K562 (cell line): ENCODE measurements at regions not wholly inside any gene's neighbourhood (a gene's known extent, or its start where the extent isn't known, plus 50 kb on each side); places are given as distances from the start of the nearest gene placed in this dataset.

Source experiments
- ATAC-seq: fragments of 200-7000 bp; cut with Tn5 transposase; 3 replicates; pipeline ENCODE4 v1.9.1; 2020; ENCODE audit warnings: moderate library complexity
- BruUV-seq: library from RNA; stranded (reverse); fragments of 400-500 nt; replicated peaks from 2 replicates; lab custom pipeline; 2021; lab: Mats Ljungman, UMichigan
- CTCF ChIA-PET: fragments of 300-600 bp; formaldehyde crosslinking; extraction: SDS; loops from one replicate; lab custom pipeline; 2021; ENCODE audit warnings: low intra/inter-chr PET ratio; lab: Yijun Ruan, JAX
- POLR2A ChIA-PET: fragments of 300-600, 350-650 bp; sonication (Branson Sonifier 250); formaldehyde crosslinking; extraction: SDS; loops from one replicate; lab custom pipeline; 2021; ENCODE audit warnings: antibody characterized with exemption, inconsistent platforms; lab: Yijun Ruan, JAX
- DNase-seq, 4 experiments: peaks; one replicate each; pipeline versions ENCODE4 v3.0.0 to v3.0.0-alpha.2; 2011 to 2018; ENCODE audit warnings: low spot score in 3 of 4, mixed read lengths in 3 of 4; ENCODE audit errors: extremely low read depth in 1 of 4
- FAIRE-seq: peaks from 2 replicates; lab custom pipeline; 2011; peaks lifted over from hg19 to GRCh38; lab: Jason Lieb, UNC
- H2AFZ ChIP-seq: 2 replicates; pipeline ENCODE4 v1.6.0; 2011; ENCODE audit warnings: low read depth, low read length, control low read depth, inconsistent platforms
- H3K27ac ChIP-seq: fragments of 200-600 bp; 3 replicates; pipeline ENCODE4 v1.8.0; 2011; ENCODE audit warnings: low read depth, mild to moderate bottlenecking, control low read depth, inconsistent platforms, low read length, moderate library complexity, mixed read lengths; ENCODE audit errors: extremely low read depth
- H3K27me3 ChIP-seq, 2 experiments: fragments of 300-600 bp in 1 of 2; 2 replicates in 1 of 2; 3 replicates in 1 of 2; pipeline versions ENCODE4 v1.6.0 to v1.8.0; 2011; ENCODE audit warnings: inconsistent platforms in 2 of 2, low read length in 2 of 2, mild to moderate bottlenecking in 1 of 2, mixed read lengths in 1 of 2, moderate library complexity in 1 of 2; ENCODE audit not compliant: control insufficient read depth in 2 of 2, insufficient read depth in 2 of 2
- H3K36me3 ChIP-seq: fragments of 300-600 bp; 3 replicates; pipeline ENCODE4 v1.8.0; 2011; ENCODE audit warnings: mild to moderate bottlenecking, low read length, inconsistent platforms; ENCODE audit not compliant: control insufficient read depth, insufficient read depth
- H3K4me1 ChIP-seq, 2 experiments: fragments of 200-600 bp in 1 of 2; replicated peaks in 1 of 2; 2 replicates in 1 of 2; 3 replicates in 1 of 2; pipeline versions ENCODE4 v1.5.1 to v1.8.0; 2011; ENCODE audit warnings: inconsistent platforms in 2 of 2, low read length in 2 of 2, mild to moderate bottlenecking in 1 of 2, mixed read lengths in 1 of 2, moderate library complexity in 1 of 2; ENCODE audit not compliant: control insufficient read depth in 2 of 2, insufficient read depth in 2 of 2
- H3K4me2 ChIP-seq: 2 replicates; pipeline ENCODE4 v1.6.1; 2011; ENCODE audit warnings: low read length, control low read depth, inconsistent platforms, mixed read lengths; ENCODE audit not compliant: insufficient read depth
- H3K4me3 ChIP-seq: fragments of 200-600 bp; sonication (generic), shearing (Covaris generic); 2 replicates; pipeline ENCODE4 v1.5.1; 2016; ENCODE audit warnings: control low read depth, inconsistent platforms
- H3K79me2 ChIP-seq: fragments of 200-600 bp; 3 replicates; pipeline ENCODE4 v1.8.0; 2011; ENCODE audit warnings: low read length, inconsistent platforms; ENCODE audit not compliant: control insufficient read depth, insufficient read depth
- H3K9ac ChIP-seq, 2 experiments: 2 replicates each; pipeline versions ENCODE4 v1.6.0 to v1.6.1; 2011; ENCODE audit warnings: low read depth in 2 of 2, low read length in 2 of 2, control low read depth in 1 of 2, inconsistent platforms in 1 of 2, mild to moderate bottlenecking in 1 of 2, mixed read lengths in 1 of 2; ENCODE audit not compliant: insufficient read depth in 1 of 2
- H3K9me1 ChIP-seq: one replicate; pipeline ENCODE4 v1.6.0; 2011; ENCODE audit warnings: inconsistent platforms, mild to moderate bottlenecking, low read length, moderate library complexity; ENCODE audit not compliant: control insufficient read depth, insufficient read depth
- H3K9me3 ChIP-seq: replicated peaks from 2 replicates; pipeline ENCODE4 v1.5.1; 2011; ENCODE audit warnings: low read depth, low read length, inconsistent platforms; ENCODE audit not compliant: control insufficient read depth, insufficient read depth
- H4K20me1 ChIP-seq: replicated peaks from 2 replicates; pipeline ENCODE4 v1.6.1; 2011; ENCODE audit warnings: low read length, inconsistent platforms, mixed read lengths; ENCODE audit not compliant: control insufficient read depth, insufficient read depth
- ARID2 ChIP-seq: fragments of 450-650 bp; IDR thresholded peaks from 2 replicates; pipeline ENCODE4 v1.6.1; 2017; ENCODE audit warnings: antibody characterized with exemption, mild to moderate bottlenecking
- FOXJ2 ChIP-seq: fragments of 200-800 bp; sonication (Bioruptor generic); IDR thresholded peaks from 2 replicates; pipeline ENCODE4 v1.6.1; 2016; ENCODE audit warnings: missing genetic modification characterization, missing compliant biosample characterization
- FOXJ3 ChIP-seq: sonication (generic); formaldehyde crosslinking; IDR thresholded peaks from 2 replicates; pipeline ENCODE4 v1.4.0; 2020; ENCODE audit warnings: mild to moderate bottlenecking, missing genetic modification reagents
- KDM4B ChIP-seq, 2 experiments: fragments of 450-650 bp in 1 of 2; sonication (generic) in 1 of 2; IDR thresholded peaks; 2 replicates each; pipeline ENCODE4 v1.6.1; 2016 to 2017; ENCODE audit warnings: borderline replicate concordance in 2 of 2, antibody characterized with exemption in 1 of 2, low read depth in 1 of 2, mild to moderate bottlenecking in 1 of 2
- MECOM ChIP-seq: fragments of 250-450 bp; sonication (Bioruptor Pico); IDR thresholded peaks from 2 replicates; pipeline ENCODE4 v1.8.0; 2022; ENCODE audit warnings: inconsistent platforms
- NEUROD1 ChIP-seq: fragments of 150-350 bp; IDR thresholded peaks from 2 replicates; pipeline ENCODE4 v1.6.1; 2014; ENCODE audit warnings: borderline replicate concordance, low read length, low read depth; ENCODE audit not compliant: partially characterized antibody
- RFX5 ChIP-seq: IDR thresholded peaks from 2 replicates; pipeline ENCODE4 v1.6.1; 2011; ENCODE audit warnings: low read depth, mild to moderate bottlenecking, improper control_type of control experiment, low read length
- RNF2 ChIP-seq: sonication (generic); IDR thresholded peaks from 2 replicates; pipeline ENCODE4 v1.6.1; 2016
- SIRT6 ChIP-seq: IDR thresholded peaks from one replicate; pipeline ENCODE4 v1.6.1; 2012; ENCODE audit warnings: low read depth, mild to moderate bottlenecking, control low read depth, inconsistent platforms, low read length, moderate library complexity
- SUPT5H ChIP-seq: fragments of 450-650 bp; IDR thresholded peaks from 2 replicates; pipeline ENCODE4 v1.6.1; 2016
- ZNF253 ChIP-seq: fragments of 250-450 bp; sonication (Bioruptor Pico); conservative IDR thresholded peaks from 2 replicates; pipeline ENCODE4 v1.6.1; 2021; ENCODE audit warnings: mild to moderate bottlenecking
- ZNF668 ChIP-seq: fragments of 250-450 bp; sonication (Bioruptor Pico); IDR thresholded peaks from 2 replicates; pipeline ENCODE4 v1.8.0; 2022; ENCODE audit warnings: mild to moderate bottlenecking, inconsistent platforms
- ZNF76 ChIP-seq: fragments of 250-450 bp; sonication (Bioruptor Pico); IDR thresholded peaks from 2 replicates; pipeline ENCODE4 v1.4.0; 2020; ENCODE audit warnings: mild to moderate bottlenecking, moderate library complexity, borderline replicate concordance
- WGBS: fragments of 100-300 bp; shearing (Covaris generic); methylation state at CpG from one replicate; pipeline ENCODE4 v1.1.6; 2016; ENCODE audit warnings: low coverage, mixed read lengths; ENCODE audit not compliant: insufficient coverage; ENCODE audit errors: missing lambda C conversion rate; 5-methylcytosine and 5-hydroxymethylcytosine counted together
- in situ Hi-C: fragments of 300-500 bp; cut with MboI; formaldehyde crosslinking; loops from 4 replicates; pipeline ENCODE4 v1.15.0; 2018; ENCODE audit warnings: inconsistent platforms, mixed read lengths
- intact Hi-C: fragments of 100-400 bp; cut with micrococcal nuclease; formaldehyde crosslinking; loops from 2 replicates; pipeline ENCODE4 v1.14.2; 2022
- TF ChIP-seq, protein P1 (sequence below): sonication (generic); formaldehyde crosslinking; IDR thresholded peaks from 2 replicates; pipeline ENCODE4 v1.8.0; 2022; ENCODE audit warnings: mild to moderate bottlenecking, missing genetic modification reagents, borderline replicate concordance
- TF ChIP-seq, protein P2 (sequence below): fragments of 450-650 bp; IDR thresholded peaks from 2 replicates; pipeline ENCODE4 v1.6.1; 2016; ENCODE audit warnings: antibody characterized with exemption
- TF ChIP-seq, protein P3 (sequence below): fragments of 450-650 bp; formaldehyde crosslinking; IDR thresholded peaks from 2 replicates; pipeline ENCODE4 v1.4.0; 2022; ENCODE audit warnings: missing genetic modification characterization
- TF ChIP-seq, protein P4 (sequence below): sonication (generic); formaldehyde crosslinking; IDR thresholded peaks from 2 replicates; pipeline ENCODE4 v1.8.1; 2023; ENCODE audit warnings: mild to moderate bottlenecking, missing genetic modification reagents, moderate library complexity
- TF ChIP-seq, protein P5 (sequence below): fragments of 250-450 bp; sonication (Bioruptor Pico); IDR thresholded peaks from 2 replicates; pipeline ENCODE4 v1.4.0; 2020

DNA sequence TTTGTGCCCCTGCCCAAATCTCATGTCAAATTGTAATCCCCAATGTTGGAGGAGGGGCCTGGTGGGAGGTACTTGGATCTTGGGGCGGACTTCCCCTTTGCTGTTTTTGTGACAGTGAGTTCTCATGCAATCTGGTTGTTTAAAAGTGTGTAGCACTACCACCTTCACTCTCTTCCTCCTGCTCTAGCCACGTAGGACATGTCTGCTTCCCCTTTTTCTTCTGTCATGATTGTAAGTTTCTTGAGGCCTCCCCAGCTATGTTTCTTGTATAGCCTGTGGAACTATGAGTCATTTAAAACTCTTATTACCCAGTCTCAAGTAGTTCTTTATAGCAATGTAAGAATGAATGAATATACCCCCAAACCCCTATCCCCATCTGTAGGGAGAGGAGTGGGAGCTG, 1013.7 kb upstream of the MAP3K7 start:
- no TSS peak for BruUV-seq
- H3K36me3 ChIP-seq = no peaks in the 10 kb centered on the region
- in situ Hi-C loops = no loop called here
- TF ChIP-seq FOXJ3 (CRISPR knock-in tag) (no peak), ZNF668 (no peak), RFX5 (no peak), ZNF76 (no peak), KDM4B (IDR thresholded peaks at IDR 0.05; ENCODE audit: borderline replicate concordance in 2 of 2, low read depth in 1 of 2) (no peak), ZNF253 (no peak), FOXJ2 (tag) (no peak), NEUROD1 (no peak), SIRT6 (no peak), SUPT5H (no peak), ARID2 (no peak), RNF2 (no peak), MECOM (CRISPR knock-in tag) (no peak)
- TF ChIP-seq, protein P1, sequence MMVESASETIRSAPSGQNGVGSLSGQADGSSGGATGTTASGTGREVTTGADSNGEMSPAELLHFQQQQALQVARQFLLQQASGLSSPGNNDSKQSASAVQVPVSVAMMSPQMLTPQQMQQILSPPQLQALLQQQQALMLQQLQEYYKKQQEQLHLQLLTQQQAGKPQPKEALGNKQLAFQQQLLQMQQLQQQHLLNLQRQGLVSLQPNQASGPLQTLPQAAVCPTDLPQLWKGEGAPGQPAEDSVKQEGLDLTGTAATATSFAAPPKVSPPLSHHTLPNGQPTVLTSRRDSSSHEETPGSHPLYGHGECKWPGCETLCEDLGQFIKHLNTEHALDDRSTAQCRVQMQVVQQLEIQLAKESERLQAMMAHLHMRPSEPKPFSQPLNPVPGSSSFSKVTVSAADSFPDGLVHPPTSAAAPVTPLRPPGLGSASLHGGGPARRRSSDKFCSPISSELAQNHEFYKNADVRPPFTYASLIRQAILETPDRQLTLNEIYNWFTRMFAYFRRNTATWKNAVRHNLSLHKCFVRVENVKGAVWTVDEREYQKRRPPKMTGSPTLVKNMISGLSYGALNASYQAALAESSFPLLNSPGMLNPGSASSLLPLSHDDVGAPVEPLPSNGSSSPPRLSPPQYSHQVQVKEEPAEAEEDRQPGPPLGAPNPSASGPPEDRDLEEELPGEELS = no peak
- TF ChIP-seq, protein P2, sequence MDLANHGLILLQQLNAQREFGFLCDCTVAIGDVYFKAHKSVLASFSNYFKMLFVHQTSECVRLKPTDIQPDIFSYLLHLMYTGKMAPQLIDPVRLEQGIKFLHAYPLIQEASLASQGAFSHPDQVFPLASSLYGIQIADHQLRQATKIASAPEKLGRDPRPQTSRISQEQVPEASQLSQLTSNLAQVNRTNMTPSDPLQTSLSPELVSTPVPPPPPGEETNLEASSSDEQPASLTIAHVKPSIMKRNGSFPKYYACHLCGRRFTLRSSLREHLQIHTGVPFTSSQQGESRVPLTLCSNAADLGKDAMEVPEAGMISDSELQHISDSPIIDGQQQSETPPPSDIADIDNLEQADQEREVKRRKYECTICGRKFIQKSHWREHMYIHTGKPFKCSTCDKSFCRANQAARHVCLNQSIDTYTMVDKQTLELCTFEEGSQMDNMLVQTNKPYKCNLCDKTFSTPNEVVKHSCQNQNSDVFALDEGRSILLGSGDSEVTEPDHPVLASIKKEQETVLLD = no peak
- TF ChIP-seq, protein P3, sequence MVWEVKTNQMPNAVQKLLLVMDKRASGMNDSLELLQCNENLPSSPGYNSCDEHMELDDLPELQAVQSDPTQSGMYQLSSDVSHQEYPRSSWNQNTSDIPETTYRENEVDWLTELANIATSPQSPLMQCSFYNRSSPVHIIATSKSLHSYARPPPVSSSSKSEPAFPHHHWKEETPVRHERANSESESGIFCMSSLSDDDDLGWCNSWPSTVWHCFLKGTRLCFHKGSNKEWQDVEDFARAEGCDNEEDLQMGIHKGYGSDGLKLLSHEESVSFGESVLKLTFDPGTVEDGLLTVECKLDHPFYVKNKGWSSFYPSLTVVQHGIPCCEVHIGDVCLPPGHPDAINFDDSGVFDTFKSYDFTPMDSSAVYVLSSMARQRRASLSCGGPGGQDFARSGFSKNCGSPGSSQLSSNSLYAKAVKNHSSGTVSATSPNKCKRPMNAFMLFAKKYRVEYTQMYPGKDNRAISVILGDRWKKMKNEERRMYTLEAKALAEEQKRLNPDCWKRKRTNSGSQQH (CRISPR knock-in tag) = no peak
- TF ChIP-seq, protein P4, sequence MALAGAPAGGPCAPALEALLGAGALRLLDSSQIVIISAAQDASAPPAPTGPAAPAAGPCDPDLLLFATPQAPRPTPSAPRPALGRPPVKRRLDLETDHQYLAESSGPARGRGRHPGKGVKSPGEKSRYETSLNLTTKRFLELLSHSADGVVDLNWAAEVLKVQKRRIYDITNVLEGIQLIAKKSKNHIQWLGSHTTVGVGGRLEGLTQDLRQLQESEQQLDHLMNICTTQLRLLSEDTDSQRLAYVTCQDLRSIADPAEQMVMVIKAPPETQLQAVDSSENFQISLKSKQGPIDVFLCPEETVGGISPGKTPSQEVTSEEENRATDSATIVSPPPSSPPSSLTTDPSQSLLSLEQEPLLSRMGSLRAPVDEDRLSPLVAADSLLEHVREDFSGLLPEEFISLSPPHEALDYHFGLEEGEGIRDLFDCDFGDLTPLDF (CRISPR knock-in tag) = no peak
- TF ChIP-seq, protein P5, sequence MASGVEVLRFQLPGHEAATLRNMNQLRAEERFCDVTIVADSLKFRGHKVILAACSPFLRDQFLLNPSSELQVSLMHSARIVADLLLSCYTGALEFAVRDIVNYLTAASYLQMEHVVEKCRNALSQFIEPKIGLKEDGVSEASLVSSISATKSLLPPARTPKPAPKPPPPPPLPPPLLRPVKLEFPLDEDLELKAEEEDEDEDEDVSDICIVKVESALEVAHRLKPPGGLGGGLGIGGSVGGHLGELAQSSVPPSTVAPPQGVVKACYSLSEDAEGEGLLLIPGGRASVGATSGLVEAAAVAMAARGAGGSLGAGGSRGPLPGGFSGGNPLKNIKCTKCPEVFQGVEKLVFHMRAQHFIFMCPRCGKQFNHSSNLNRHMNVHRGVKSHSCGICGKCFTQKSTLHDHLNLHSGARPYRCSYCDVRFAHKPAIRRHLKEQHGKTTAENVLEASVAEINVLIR (CRISPR knock-in tag) = no peak

More for the DNA sequence above, 1013.7 kb upstream of the MAP3K7 start:
- POLR2A ChIA-PET = no interaction called here
- Histone ChIP-seq H3K27ac (no peak overlapping the region), H3K4me2 (no peak overlapping the region), H3K4me3 (no peak overlapping the region), H3K9me1 (no peaks in the 10 kb centered on the region), H2AFZ (no peak overlapping the region), H4K20me1 (no peaks in the 10 kb centered on the region), H3K9me3 (no peaks in the 10 kb centered on the region; the same call in 1 of the 2 replicates), H3K79me2 (no peaks in the 10 kb centered on the region), H3K4me1 (no peaks in the 10 kb centered on the region), H3K27me3 (no peaks in the 10 kb centered on the region), H3K9ac (no peak overlapping the region)
- CTCF ChIA-PET = no interaction called here
- no peak for ATAC-seq
- no peak for DNase-seq
- 0% methylated on average over 2 of the region's 2 CpGs for WGBS
- intact Hi-C loops = no loop called here
- no peak for FAIRE-seq
